ENCODE measurements at regions not wholly inside any gene's neighbourhood (a gene's known extent, or its start where the extent isn't known, plus 50 kb on each side); places are given as distances from the start of the nearest gene placed in this dataset.

DNA sequence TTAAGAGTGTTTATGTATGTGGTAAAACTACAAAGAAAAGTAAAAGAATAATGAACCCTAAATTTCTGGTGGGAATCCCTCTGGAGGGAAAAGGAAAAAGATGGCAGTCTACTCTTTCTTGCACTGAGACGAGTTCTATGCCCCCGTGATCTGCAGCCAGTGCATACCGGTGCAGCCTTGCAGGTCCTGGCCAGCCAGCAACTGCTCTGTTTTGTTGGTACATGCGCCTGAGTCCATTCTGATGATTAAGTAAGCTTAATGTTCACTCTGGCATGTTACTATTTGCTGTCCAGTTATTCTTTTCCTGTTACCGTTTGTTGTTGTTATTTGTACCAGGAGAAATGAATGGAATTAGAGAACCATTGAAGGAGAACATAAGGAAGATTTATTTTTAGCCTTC, 95.1 kb upstream of the TMC3 start:
- TF ChIP-seq, protein P1, sequence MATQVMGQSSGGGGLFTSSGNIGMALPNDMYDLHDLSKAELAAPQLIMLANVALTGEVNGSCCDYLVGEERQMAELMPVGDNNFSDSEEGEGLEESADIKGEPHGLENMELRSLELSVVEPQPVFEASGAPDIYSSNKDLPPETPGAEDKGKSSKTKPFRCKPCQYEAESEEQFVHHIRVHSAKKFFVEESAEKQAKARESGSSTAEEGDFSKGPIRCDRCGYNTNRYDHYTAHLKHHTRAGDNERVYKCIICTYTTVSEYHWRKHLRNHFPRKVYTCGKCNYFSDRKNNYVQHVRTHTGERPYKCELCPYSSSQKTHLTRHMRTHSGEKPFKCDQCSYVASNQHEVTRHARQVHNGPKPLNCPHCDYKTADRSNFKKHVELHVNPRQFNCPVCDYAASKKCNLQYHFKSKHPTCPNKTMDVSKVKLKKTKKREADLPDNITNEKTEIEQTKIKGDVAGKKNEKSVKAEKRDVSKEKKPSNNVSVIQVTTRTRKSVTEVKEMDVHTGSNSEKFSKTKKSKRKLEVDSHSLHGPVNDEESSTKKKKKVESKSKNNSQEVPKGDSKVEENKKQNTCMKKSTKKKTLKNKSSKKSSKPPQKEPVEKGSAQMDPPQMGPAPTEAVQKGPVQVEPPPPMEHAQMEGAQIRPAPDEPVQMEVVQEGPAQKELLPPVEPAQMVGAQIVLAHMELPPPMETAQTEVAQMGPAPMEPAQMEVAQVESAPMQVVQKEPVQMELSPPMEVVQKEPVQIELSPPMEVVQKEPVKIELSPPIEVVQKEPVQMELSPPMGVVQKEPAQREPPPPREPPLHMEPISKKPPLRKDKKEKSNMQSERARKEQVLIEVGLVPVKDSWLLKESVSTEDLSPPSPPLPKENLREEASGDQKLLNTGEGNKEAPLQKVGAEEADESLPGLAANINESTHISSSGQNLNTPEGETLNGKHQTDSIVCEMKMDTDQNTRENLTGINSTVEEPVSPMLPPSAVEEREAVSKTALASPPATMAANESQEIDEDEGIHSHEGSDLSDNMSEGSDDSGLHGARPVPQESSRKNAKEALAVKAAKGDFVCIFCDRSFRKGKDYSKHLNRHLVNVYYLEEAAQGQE (IDR thresholded peaks at IDR 0.05; ENCODE audit: insufficient read depth in 1 of 2, low read depth in 2 of 2, low read length in 2 of 2): no peak
- TF ChIP-seq TAF1 (IDR thresholded peaks at IDR 0.05; ENCODE audit: borderline replicate concordance, insufficient read depth, low read length): no peak

Measured in PFSK-1 (cell line).